Stomach (tissue), 4 donors: ENCODE measurements at regions not wholly inside any gene's neighbourhood (a gene's known extent, or its start where the extent isn't known, plus 50 kb on each side); places are given as distances from the start of the nearest gene placed in this dataset.

Experiments
- EP300 ChIP-seq: sonication (generic); formaldehyde crosslinking; IDR thresholded peaks from one replicate; pipeline ENCODE4 v1.6.1; 2017; ENCODE audit warnings: antibody characterized with exemption
- POLR2A ChIP-seq, 4 donors: fragments of 450-650 bp; IDR thresholded peaks; one replicate each; pipeline ENCODE4 v1.6.1; 2016; ENCODE audit warnings: antibody characterized with exemption in 4 of 4, control low read depth in 2 of 4, mild to moderate bottlenecking in 1 of 4, moderate library complexity in 1 of 4
- POLR2AphosphoS5 ChIP-seq, 3 donors: sonication (generic); formaldehyde crosslinking; IDR thresholded peaks; one replicate each; pipeline ENCODE4 v1.6.1; 2016; ENCODE audit warnings: antibody characterized with exemption in 3 of 3
- TF ChIP-seq, protein P1 (sequence below), 7 experiments: fragments of 450-650 bp in 4 of 7; fragments of 200-600 bp in 3 of 7; sonication (generic) in 3 of 7; IDR thresholded peaks; one replicate each; pipeline ENCODE4 v1.5.1; 2016 to 2019; ENCODE audit warnings: antibody characterized with exemption in 7 of 7, control low read depth in 2 of 7, mild to moderate bottlenecking in 1 of 7

DNA sequence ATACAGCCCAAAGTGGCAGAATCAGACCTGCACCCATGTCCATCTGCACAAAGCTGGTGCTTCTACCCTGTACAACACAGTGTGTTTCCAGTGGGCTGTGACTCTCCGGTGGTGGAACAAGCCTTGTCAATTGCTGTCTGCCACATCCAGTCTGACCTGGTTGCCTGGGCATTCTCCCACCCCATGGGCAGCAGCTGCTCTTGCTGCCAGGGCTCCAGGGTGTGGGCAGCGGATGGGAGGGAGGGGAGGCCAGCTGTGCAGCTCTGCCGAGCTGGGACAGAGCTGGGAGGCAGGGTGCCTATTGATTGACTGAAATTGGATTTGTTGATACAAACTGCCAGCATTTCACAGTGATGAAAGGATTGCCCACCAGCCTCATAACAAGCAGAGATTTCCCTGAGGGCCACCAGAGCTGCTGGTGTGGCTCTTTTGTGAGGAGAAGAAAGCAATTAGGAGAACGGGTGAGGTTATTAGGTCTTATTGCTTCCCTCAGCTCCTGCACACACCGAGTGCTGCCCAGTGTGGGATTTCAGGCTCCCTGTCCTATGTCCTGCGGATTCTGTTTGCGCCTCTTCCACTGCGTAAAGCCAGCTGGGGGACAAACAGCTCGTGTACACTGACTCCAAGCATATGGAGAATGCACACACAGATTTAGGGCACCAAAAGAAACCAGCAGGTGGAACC lies 150.8 kb downstream of the NRN1 start:
- TF ChIP-seq, protein P1, sequence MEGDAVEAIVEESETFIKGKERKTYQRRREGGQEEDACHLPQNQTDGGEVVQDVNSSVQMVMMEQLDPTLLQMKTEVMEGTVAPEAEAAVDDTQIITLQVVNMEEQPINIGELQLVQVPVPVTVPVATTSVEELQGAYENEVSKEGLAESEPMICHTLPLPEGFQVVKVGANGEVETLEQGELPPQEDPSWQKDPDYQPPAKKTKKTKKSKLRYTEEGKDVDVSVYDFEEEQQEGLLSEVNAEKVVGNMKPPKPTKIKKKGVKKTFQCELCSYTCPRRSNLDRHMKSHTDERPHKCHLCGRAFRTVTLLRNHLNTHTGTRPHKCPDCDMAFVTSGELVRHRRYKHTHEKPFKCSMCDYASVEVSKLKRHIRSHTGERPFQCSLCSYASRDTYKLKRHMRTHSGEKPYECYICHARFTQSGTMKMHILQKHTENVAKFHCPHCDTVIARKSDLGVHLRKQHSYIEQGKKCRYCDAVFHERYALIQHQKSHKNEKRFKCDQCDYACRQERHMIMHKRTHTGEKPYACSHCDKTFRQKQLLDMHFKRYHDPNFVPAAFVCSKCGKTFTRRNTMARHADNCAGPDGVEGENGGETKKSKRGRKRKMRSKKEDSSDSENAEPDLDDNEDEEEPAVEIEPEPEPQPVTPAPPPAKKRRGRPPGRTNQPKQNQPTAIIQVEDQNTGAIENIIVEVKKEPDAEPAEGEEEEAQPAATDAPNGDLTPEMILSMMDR (IDR thresholded peaks at IDR 0.05) = no peak
- no peak for TF ChIP-seq POLR2AphosphoS5 (IDR thresholded peaks at IDR 0.05)
- TF ChIP-seq EP300 = no peak
- no peak for TF ChIP-seq POLR2A (IDR thresholded peaks at IDR 0.05)
